Fibroblast of pulmonary artery (primary cell): ENCODE measurements at regions not wholly inside any gene's neighbourhood (a gene's known extent, or its start where the extent isn't known, plus 50 kb on each side); places are given as distances from the start of the nearest gene placed in this dataset.
"Not testable (repeated sequence)": the region's sequence is repeated elsewhere in the genome, so short reads cannot be mapped to it uniquely, and the experiment has no call there.

Experiments used
- DNase-seq: peaks from one replicate; pipeline ENCODE4 v3.0.0-alpha.2; 2010; ENCODE audit warnings: low read depth
- H3K4me3 ChIP-seq: replicated peaks from 2 replicates; pipeline ENCODE4 v1.5.1; 2011; ENCODE audit warnings: low read depth, mild to moderate bottlenecking, control low read depth, low read length, moderate library complexity
- TF ChIP-seq, protein P1 (sequence below): IDR thresholded peaks from 2 replicates; pipeline ENCODE4 v1.5.1; 2011; ENCODE audit warnings: mild to moderate bottlenecking, control low read depth, low read length, inconsistent platforms; ENCODE audit errors: missing control alignments

DNA sequence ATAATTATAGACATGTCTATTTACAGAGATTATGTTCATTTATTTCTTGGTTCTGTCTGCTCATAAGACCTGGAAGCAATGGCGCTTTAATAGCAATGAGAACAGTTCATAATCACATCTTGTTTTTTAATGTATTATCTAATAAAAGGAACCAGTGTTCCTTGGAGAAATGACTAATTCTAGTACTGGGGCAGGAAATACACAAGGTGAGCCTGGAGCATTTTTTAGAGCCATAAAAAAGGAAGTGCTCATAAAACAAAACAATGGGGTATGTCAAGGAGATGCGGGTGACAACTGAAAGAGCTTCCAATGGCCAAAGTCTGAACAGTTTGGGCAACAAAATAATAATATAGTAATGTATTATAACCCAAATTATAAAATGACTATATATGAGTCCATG, 531.9 kb upstream of the CHD1 start:
- no peak overlapping the region for H3K4me3 ChIP-seq
- TF ChIP-seq, protein P1, sequence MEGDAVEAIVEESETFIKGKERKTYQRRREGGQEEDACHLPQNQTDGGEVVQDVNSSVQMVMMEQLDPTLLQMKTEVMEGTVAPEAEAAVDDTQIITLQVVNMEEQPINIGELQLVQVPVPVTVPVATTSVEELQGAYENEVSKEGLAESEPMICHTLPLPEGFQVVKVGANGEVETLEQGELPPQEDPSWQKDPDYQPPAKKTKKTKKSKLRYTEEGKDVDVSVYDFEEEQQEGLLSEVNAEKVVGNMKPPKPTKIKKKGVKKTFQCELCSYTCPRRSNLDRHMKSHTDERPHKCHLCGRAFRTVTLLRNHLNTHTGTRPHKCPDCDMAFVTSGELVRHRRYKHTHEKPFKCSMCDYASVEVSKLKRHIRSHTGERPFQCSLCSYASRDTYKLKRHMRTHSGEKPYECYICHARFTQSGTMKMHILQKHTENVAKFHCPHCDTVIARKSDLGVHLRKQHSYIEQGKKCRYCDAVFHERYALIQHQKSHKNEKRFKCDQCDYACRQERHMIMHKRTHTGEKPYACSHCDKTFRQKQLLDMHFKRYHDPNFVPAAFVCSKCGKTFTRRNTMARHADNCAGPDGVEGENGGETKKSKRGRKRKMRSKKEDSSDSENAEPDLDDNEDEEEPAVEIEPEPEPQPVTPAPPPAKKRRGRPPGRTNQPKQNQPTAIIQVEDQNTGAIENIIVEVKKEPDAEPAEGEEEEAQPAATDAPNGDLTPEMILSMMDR: no peak
- no peak for DNase-seq

DNA sequence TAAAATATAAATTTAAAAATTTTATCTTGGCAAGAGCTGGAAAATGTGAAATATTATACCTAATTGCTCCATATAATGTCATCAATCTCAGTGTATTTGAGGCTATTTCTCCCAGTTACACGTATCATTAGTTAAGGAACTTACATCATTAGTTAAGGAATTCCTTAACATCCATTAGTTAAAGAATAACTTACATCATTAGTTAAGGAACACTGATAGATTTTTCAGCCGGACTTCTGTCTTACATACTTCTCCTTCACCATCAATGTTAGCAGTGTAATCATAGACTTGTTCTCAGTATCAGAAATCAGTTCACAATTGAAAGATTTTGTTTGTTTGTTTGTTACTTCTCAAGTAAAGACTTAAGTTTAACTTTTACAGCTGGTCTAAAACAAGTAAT, 524.4 kb upstream of the CHD1 start:
- no peak for DNase-seq
- no peak overlapping the region for H3K4me3 ChIP-seq
- TF ChIP-seq, protein P1: no peak

DNA sequence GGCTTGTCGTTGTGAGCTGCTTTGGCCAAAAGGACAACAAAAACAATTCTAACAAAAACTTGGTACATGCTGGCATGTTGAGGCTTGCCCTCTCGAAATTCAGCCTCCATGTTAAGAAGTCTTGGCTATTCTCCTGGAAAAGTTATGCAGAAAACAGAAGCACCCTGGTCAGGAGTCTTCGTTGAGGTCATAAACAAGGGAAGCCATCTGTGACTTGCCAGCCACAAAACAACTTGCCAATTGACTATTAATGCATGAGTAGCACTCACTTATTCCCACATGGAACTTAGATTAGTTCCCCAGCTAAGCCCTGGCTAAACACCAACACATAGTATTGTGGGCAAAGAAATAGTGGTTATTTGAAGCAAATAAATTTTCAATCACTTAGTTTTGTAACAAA, 521.0 kb upstream of the CHD1 start:
- DNase-seq: no peak
- no peak overlapping the region for H3K4me3 ChIP-seq
- TF ChIP-seq, protein P1: no peak

DNA sequence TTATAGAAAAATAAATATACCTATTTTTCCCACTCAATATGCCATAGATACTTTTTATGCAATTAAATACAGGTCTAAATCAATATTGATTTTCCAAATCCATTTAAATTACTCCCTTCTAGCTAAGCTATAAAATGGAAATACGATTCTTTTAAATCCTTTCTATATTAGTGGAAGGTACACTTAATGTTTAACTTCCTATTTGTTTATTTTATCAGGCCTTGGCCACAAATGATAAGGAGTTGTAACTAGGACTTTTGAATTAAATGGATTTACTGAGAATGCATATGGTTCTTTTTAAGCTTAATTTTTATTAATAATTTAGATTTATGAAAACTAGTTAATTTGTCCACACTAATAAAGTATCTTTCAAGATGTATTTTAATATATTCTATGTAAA, 517.0 kb upstream of the CHD1 start:
- DNase-seq: no peak
- H3K4me3 ChIP-seq: no peak overlapping the region
- TF ChIP-seq, protein P1: no peak

DNA sequence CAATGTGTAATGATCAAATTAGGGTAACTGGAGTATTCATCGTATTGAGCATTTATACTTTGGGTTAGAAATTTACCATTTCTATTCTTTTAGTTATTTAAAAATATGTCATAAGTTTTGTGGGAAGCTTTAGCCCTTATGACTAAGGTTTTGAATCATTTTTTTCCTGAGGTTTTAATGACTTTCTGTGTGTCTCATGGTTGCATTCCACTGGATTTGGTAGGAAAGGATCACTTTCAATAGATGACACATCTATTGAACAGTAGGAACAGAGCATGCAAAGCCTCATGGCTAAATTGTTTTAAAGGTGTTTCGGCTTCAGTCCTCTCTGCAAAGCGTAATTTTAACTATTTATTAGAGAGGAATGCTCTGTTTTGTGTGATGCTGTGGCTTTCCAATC, 512.4 kb upstream of the CHD1 start:
- TF ChIP-seq, protein P1: no peak
- H3K4me3 ChIP-seq: no peak overlapping the region
- DNase-seq: no peak

DNA sequence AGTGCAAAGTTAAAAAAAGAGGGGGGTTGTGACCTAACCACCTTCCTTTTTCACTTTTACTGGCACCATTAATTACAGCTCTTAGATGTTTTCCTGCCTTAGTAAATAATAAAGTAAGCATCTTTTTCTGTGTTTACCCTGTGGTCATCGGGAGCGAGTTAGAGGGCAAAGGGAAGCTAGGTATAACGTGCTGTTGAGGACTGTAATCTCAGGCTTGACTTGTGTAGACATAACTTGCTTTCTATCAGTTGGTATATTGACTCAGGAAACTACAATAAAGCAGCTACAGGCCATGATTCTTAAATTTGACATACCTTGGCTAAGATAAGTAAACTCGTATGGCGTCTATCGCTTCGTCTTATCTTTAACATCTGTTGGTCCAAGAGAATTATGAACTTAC, 509.8 kb upstream of the CHD1 start:
- TF ChIP-seq, protein P1: no peak
- DNase-seq: no peak
- no peak overlapping the region for H3K4me3 ChIP-seq

DNA sequence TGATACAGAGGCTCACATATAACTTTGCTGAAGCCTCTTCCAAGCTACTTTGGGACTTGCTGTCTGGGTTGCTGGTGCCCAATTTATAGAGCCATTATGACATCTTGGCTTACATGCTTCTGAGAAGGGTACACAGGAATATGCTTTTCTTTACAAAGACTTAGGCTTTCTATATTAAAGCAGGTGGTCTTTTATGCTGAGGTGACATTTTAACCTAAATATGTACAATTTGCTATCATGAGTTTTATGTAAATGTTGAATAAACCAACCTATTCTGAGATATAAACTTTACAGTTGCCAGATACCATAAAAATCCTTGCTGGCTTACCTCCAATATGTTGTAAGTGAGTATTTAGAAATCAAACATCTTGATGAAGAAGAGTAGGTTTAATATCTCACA, 509.2 kb upstream of the CHD1 start:
- no peak overlapping the region for H3K4me3 ChIP-seq
- no peak for DNase-seq
- TF ChIP-seq, protein P1: no peak

DNA sequence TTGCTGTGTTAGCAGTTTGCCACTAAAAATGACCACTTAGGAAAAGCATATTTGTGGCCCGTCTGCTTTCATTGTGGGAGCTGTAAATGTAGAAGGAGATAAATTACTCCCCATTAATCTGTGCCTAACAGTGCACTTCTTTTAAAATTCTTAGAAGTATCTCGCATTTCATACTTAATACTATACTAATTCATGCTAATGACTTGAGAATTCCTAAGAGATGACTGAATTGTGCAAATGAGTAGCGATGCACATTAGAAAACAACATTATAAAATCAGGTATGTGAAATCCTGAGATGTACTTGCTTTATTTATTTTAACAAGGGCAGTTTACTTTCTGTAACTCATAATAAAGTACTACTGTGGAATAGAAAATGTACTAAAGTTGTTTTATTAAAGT, 494.6 kb upstream of the CHD1 start:
- H3K4me3 ChIP-seq, DNase-seq: not testable (repeated sequence)

DNA sequence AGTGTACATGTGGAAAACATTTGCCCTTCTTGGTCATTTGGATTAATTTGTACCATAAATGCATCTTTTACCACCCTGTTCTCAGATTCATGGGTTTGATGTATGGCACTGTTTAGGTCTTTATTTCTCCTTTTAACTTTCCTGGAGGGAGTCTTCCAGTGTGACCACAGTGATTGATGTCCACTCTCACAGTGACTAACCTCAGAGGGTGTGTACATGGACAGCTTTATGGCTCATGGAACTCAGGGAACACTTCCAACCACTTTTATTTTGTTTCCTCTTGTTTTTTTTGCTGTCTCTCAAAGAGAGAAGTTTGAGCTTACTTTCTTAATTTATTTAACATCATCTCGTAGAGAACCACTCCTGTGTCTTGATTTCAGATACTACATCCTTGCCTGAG, 489.8 kb upstream of the CHD1 start:
- H3K4me3 ChIP-seq, DNase-seq: not testable (repeated sequence)

DNA sequence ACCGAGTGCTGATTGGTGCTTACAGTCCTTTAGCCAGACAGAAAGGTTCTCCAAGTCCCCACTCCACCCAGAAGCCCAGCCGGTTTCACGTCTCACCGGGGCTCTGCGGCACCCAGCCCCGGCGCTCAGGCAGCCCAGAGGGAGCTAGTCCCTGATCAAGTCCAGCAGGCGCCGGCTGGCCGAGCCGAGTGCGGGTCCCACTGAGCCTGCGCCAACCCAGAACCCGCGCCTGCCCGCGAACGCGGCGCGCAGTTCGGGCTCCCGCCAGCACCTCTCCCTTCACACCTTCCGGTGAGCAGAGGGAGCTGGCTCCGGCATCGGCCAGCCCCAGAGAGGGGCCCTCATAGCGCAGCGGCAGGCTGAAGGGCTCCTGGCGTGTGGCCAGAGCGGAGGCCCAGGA, 481.6 kb upstream of the CHD1 start:
- not testable (repeated sequence) for H3K4me3 ChIP-seq, DNase-seq

DNA sequence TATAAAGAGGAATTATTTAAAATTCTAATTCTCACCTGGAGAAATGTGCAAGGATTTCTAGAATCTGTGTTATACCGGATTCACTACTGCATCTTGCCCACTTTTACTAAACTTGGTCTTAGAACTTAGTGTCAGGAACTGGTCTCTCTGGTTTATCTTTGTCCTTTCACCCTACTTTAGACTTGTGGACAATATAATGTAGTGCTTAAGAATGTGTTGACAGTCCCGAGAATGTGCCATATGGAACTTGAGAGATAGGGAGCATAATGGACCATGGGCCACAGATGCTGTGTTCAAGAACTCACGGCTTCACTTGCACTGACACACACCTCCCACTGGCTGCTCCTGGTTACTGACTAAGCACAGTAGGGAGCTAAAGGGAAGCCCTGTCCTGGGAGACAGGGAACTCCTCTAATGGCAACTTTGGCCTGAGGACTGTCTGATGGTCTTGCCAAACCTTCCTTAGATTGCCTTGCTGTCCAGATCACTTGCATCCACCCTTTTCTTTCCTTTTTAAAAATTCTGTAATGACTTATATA, 476.0 kb upstream of the CHD1 start:
- H3K4me3 ChIP-seq, DNase-seq: not testable (repeated sequence)
